ENCODE measurements at regions not wholly inside any gene's neighbourhood (a gene's known extent, or its start where the extent isn't known, plus 50 kb on each side); places are given as distances from the start of the nearest gene placed in this dataset.

- TF ChIP-seq, protein P1, sequence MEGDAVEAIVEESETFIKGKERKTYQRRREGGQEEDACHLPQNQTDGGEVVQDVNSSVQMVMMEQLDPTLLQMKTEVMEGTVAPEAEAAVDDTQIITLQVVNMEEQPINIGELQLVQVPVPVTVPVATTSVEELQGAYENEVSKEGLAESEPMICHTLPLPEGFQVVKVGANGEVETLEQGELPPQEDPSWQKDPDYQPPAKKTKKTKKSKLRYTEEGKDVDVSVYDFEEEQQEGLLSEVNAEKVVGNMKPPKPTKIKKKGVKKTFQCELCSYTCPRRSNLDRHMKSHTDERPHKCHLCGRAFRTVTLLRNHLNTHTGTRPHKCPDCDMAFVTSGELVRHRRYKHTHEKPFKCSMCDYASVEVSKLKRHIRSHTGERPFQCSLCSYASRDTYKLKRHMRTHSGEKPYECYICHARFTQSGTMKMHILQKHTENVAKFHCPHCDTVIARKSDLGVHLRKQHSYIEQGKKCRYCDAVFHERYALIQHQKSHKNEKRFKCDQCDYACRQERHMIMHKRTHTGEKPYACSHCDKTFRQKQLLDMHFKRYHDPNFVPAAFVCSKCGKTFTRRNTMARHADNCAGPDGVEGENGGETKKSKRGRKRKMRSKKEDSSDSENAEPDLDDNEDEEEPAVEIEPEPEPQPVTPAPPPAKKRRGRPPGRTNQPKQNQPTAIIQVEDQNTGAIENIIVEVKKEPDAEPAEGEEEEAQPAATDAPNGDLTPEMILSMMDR (IDR thresholded peaks at IDR 0.05) = peak in 3 of 12 donors; percentile 6 to 13 (median 7)
- TF ChIP-seq POLR2A (IDR thresholded peaks at IDR 0.05) = no peak
Measured at GRCh38 chr1:63189677-63190076, 132.7 kb upstream of the FOXD3 start.
